Nephron (organoid): ENCODE measurements at regions not wholly inside any gene's neighbourhood (a gene's known extent, or its start where the extent isn't known, plus 50 kb on each side); places are given as distances from the start of the nearest gene placed in this dataset.

Experiments used
- H3K27ac Mint-ChIP-seq, 3 experiments: 2 replicates each; pipeline ENCODE4 v1.8.0; 2020; ENCODE audit warnings: mixed read lengths in 3 of 3, mild to moderate bottlenecking in 2 of 3, moderate library complexity in 1 of 3
- H3K27me3 Mint-ChIP-seq: 2 replicates; pipeline ENCODE4 v1.8.0; 2021; ENCODE audit warnings: low read depth, mild to moderate bottlenecking, moderate library complexity, mixed read lengths
- H3K36me3 Mint-ChIP-seq: 2 replicates; pipeline ENCODE4 v1.8.0; 2020; ENCODE audit warnings: low read depth, mixed read lengths
- H3K4me1 Mint-ChIP-seq: 2 replicates; pipeline ENCODE4 v1.8.0; 2020; ENCODE audit warnings: mixed read lengths
- H3K4me3 Mint-ChIP-seq, 3 experiments: 2 replicates each; pipeline ENCODE4 v1.8.0; 2020; ENCODE audit warnings: mild to moderate bottlenecking in 3 of 3, mixed read lengths in 3 of 3, moderate library complexity in 2 of 3
- H3K9me3 Mint-ChIP-seq: 2 replicates; pipeline ENCODE4 v1.8.0; 2020; ENCODE audit warnings: mixed read lengths
- TF ChIP-seq, protein P1 (sequence below), 3 experiments: fragments of 200-600 bp; sonication (generic); IDR thresholded peaks; one replicate each; pipeline ENCODE4 v1.5.0; 2021; ENCODE audit warnings: antibody characterized with exemption in 3 of 3; ENCODE audit not compliant: unreplicated experiment in 3 of 3

DNA sequence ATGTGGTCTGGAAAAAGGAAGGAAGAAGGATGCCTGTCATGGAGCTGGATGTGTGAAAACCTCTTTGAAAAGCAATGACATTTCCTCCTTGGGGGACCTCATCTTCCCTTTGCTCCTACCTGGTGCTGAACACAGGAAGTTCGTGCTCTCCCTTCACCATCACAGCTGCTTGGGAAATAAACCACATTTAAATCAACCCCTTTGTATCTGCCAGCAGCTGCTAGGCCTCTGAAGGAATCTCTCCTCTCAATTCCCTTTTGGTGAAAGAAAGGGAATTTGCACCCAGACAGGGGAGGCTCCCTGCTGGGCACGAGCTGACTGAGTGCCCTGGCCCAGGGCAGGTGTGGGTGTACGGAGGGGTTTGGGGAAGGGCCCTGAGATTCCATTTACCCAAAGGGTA lies 437.7 kb downstream of the TSHZ3 start:
- Mint-ChIP-seq H3K4me3 (no peak overlapping the region), H3K9me3 (no peaks in the 10 kb centered on the region), H3K27ac (peak overlapping the region in 1 of 3 experiments; percentile 86), H3K27me3 (peaks cover 24% of the 10 kb centered on the region), H3K4me1 (peaks cover 50% of the 10 kb centered on the region), H3K36me3 (no peaks in the 10 kb centered on the region)
- TF ChIP-seq, protein P1, sequence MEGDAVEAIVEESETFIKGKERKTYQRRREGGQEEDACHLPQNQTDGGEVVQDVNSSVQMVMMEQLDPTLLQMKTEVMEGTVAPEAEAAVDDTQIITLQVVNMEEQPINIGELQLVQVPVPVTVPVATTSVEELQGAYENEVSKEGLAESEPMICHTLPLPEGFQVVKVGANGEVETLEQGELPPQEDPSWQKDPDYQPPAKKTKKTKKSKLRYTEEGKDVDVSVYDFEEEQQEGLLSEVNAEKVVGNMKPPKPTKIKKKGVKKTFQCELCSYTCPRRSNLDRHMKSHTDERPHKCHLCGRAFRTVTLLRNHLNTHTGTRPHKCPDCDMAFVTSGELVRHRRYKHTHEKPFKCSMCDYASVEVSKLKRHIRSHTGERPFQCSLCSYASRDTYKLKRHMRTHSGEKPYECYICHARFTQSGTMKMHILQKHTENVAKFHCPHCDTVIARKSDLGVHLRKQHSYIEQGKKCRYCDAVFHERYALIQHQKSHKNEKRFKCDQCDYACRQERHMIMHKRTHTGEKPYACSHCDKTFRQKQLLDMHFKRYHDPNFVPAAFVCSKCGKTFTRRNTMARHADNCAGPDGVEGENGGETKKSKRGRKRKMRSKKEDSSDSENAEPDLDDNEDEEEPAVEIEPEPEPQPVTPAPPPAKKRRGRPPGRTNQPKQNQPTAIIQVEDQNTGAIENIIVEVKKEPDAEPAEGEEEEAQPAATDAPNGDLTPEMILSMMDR (IDR thresholded peaks at IDR 0.05; ENCODE audit: unreplicated experiment in 3 of 3), result no peak

DNA sequence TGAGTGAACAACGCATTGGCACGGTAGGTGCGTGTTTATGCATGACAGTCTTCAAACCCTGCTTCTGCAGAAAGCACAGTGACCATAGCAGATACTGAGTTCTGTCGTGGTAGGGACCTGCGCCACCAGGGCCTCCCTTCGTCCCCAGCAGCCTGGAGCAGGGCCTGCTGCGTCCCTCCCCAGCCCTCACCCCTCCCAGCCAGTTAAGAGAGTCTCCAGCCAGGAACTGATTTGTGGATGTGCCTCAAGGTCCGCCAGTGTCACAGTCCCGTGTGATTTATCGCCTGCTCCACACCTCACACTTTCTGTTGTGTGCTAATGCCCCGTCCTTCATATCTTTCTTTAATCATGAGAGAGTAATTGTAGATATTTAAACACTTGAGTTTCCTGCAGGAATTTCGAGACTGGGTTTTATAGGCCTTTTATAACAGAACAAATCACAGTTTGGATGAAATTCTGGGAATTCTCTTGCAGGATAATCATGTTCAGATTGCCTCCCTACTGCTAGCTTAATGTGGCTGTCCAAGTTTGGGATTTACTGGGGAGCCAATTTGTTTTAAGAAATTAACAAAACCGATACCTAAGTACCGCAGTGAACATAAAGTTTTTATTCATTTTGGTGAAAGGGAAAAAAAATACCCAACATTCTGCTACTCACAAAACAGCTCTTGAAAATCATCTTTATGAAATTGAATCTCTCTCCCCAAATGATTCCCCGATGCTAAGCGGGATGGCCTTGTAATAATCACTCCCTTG lies 438.6 kb downstream of the TSHZ3 start:
- TF ChIP-seq, protein P1 (IDR thresholded peaks at IDR 0.05; ENCODE audit: unreplicated experiment in 3 of 3), result no peak
- H3K27ac Mint-ChIP-seq, result peak overlapping the region; percentile 74 to 86 (median 84)
- H3K4me1 Mint-ChIP-seq, result peaks cover 44% of the 10 kb centered on the region
- H3K4me3 Mint-ChIP-seq, result peak overlapping the region in 1 of 3 experiments; percentile 26
- no peaks in the 10 kb centered on the region for H3K9me3 Mint-ChIP-seq
- H3K27me3 Mint-ChIP-seq, result peaks cover 20% of the 10 kb centered on the region
- no peaks in the 10 kb centered on the region for H3K36me3 Mint-ChIP-seq

- H3K9me3 Mint-ChIP-seq, result no peaks in the 10 kb centered on the region
- peaks cover 15% of the 10 kb centered on the region for H3K27me3 Mint-ChIP-seq
- H3K36me3 Mint-ChIP-seq, result no peaks in the 10 kb centered on the region
- H3K4me1 Mint-ChIP-seq, result peaks cover 44% of the 10 kb centered on the region
- no peak overlapping the region for H3K27ac Mint-ChIP-seq
- TF ChIP-seq, protein P1 (IDR thresholded peaks at IDR 0.05; ENCODE audit: unreplicated experiment in 3 of 3), result no peak
- no peak overlapping the region for H3K4me3 Mint-ChIP-seq
Measured at GRCh38 chr19:30909216-30909615, 440.0 kb downstream of the TSHZ3 start.

GRCh38 chr19:30908262-30908771 lies 440.9 kb downstream of the TSHZ3 start:
- Mint-ChIP-seq H3K36me3 (no peaks in the 10 kb centered on the region), H3K4me1 (peaks cover 49% of the 10 kb centered on the region), H3K27me3 (peaks cover 15% of the 10 kb centered on the region), H3K9me3 (no peaks in the 10 kb centered on the region), H3K27ac (peak overlapping the region in 1 of 3 experiments; percentile 35), H3K4me3 (no peak overlapping the region)
- TF ChIP-seq, protein P1 (IDR thresholded peaks at IDR 0.05; ENCODE audit: unreplicated experiment in 3 of 3), result no peak

- H3K27me3 Mint-ChIP-seq, result peaks cover 22% of the 10 kb centered on the region
Measured at GRCh38 chr19:30906871-30907270, 442.4 kb downstream of the TSHZ3 start.

More at GRCh38 chr19:30906871-30907270, 442.4 kb downstream of the TSHZ3 start:
- TF ChIP-seq, protein P1 (IDR thresholded peaks at IDR 0.05; ENCODE audit: unreplicated experiment in 3 of 3), result no peak
- Mint-ChIP-seq H3K36me3 (no peaks in the 10 kb centered on the region), H3K27ac (no peak overlapping the region), H3K4me3 (no peak overlapping the region), H3K9me3 (no peaks in the 10 kb centered on the region), H3K4me1 (peaks cover 42% of the 10 kb centered on the region)
